NCI-H510A (cell line): ENCODE measurements at regions not wholly inside any gene's neighbourhood (a gene's known extent, or its start where the extent isn't known, plus 50 kb on each side); places are given as distances from the start of the nearest gene placed in this dataset.

Source experiments
- DNase-seq: peaks from one replicate; lab custom pipeline; 2025; lab: John Stamatoyannopoulos, UW

GRCh38 chr2:215712871-215713790, 277.3 kb upstream of the FN1 start:
- DNase-seq: no peak

- no peak for DNase-seq
These were observed 276.5 kb upstream of the FN1 start for GRCh38 chr2:215712219-215712868.

DNA sequence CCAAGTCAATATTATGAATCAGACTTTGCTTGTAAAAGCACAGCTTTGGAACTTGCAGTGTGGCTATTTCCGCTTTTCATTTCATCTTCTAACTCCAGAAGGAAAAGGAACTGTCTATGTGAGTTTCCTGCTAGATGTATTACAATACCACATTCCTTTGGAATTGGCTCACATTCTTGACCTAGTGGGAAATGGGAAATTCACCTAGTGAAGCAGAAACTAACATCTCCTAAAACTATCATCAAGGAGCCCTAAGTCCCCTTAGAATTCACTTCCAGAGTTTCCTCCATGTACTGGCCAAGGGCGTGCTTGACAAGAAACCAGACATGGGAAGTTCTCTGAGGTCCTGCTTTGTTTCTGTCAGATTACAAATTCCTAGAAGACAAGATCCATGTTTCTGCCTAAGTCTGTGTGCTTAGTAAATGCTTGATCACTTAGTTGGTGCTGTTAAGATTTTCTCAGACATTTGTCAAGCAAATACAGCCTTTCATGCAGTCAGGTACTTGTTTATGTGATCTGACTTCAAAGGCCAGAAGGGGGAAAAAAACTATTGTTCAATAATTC, 275.7 kb upstream of the FN1 start:
- no peak for DNase-seq

GRCh38 chr2:215707608-215708007, 271.7 kb upstream of the FN1 start:
- DNase-seq: no peak

DNA sequence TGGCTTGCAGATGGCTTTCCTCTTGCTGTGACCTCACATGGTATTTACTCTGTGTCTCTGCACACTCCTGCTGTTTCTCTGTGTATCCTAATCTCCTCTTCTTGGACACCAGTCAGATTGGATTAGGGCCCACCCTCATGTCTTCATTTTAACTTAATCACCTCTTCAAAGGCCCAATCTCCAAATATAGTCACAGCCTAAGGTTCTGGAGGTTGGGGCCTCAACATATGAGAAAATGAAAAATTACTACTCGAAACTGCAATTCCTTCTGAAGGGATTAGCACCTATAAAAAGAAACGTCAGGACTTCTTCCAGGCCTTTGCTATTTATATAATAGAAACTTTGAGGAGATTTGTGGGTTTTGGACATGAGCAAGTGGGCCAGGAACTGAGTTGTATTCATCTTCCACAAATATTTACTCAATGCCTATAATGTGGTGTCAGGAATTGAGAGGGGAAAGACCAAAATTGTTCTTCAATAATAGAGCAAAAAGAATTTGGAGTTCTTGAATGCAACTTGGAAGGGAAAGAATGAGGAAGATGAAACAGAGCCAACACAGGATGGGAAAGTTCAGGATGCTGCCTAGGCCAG, 270.0 kb upstream of the FN1 start:
- no peak for DNase-seq

- DNase-seq: no peak
These were observed 269.4 kb upstream of the FN1 start for GRCh38 chr2:215705281-215705680.

DNA sequence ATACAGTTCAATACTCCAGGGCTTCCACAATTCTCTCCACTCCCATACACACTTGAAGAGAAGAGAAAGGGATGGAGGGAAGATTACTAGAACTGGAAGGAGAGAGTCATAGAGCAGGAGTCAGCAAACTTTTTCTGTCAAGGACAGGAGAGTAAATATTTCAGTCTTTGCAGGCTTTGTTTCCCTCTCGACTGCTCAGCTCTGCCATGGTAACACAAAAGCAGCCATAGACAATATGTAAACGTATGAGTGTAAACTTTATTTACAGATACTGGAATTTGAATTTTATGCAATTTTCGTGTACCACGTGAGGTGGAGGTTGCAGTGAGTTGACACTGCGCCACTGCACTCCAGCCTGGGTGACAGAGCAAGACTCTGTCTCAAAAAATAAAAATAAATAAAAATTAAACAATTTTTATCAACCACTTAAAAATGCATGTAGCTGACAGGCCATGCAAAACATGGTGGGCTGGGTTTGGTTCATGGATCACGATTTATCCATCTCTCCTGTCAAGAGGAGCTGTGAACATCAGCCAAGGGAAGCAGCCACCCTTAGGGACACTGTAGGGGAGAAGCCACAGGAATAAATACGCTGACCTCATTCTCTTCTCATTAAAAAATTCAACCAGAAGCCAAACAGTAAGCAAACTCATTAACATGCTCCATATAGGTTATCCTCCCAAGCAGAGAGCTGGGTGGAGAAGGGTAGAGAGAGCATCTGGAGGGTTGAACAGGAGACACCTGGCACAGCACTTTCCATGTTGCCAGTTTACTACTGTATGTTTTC, 266.4 kb upstream of the FN1 start:
- DNase-seq: no peak

DNA sequence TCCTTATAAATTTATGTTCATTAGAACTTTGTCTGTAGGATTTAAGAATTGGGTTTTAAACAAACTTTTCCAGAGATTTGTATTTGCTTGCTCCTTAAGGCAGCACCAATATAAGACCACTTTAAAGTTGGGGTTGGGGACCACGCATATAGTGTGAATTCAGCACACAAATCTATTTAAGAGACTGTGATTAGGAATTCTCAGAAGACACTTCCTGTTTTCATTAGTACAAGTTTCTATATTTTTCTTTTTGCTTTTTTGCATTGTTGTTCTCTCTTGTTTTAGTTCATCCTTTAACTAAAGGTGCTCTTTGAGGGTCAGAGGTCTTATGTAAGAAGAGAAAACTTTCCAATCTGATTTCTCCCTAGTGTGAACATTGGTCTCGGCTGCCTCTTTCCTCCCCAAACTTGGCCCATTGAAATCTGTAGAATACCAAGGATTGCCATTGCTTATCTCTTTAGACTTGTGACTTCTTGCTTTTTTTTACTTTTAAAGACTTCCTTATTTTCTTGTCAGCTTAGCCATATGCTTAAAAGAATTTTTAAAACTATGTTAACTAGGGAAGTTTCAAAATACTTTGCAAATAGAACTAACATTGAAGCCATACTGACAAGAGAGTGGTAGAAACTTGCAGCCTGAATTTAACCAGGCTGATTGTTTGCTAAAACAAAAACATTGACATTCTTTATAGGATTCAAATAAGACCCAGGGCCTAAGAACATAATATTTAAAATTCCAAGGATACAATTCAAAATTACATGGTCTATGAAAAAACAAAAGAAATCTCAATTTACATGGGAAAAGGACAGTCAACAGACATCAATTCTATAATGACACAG, 264.1 kb upstream of the FN1 start:
- DNase-seq: no peak

DNA sequence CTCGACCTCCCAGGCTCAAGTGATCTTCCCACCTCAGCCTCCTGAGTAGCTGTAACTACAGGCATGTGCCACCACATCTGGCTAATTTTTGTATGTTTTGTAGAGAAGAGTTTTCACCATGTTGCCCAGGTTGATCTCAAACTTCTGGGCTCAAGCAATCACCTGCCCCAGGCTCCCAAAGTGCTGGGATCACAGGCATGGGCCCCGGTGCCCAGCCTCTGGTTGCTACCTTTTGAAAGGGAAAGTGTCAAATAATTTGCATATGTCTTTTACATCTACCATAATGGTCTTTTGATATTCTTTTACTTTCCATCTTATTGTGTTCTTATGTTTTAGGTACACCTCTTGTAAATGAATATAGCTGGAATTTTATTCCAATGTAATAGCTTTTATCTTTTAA, 263.1 kb upstream of the FN1 start:
- DNase-seq: no peak

DNA sequence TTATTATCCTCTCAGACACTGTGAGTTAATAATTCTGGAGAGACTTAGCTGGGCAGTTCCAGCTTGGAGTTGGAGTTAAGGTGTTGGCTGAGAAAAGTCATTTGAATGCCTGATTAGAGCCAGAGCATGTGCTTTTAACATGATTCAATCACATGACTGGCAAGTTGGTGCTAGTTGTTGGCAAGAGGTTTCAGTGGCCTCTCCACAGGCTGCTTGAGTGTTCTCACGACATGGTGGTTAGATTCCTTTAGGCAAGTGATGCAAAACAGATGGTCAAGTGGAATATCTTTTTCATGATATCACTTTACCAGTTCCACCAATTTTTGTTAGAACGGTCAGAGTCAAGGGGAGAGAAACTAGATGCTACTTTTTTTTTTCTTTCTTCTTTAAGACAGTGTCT, 262.7 kb upstream of the FN1 start:
- DNase-seq: no peak

DNA sequence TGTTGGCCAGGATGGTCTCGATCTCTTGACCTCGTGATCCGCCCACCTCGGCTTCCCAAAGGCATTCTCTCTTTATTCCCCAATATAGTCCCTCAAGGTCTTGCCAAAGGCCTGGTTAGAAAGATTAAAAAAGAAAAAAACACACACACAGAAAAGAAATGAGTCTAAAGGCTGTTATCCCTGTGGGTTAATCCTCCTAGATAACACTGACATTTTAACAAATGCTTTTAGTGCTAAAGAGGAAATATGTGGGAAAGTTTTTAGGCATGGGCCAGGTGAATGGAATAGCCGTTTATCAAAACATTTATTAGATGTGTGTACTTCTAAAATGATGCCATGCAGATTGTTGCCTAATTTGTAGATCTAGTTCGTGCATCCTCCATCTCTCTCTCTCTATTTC, 261.6 kb upstream of the FN1 start:
- no peak for DNase-seq

DNA sequence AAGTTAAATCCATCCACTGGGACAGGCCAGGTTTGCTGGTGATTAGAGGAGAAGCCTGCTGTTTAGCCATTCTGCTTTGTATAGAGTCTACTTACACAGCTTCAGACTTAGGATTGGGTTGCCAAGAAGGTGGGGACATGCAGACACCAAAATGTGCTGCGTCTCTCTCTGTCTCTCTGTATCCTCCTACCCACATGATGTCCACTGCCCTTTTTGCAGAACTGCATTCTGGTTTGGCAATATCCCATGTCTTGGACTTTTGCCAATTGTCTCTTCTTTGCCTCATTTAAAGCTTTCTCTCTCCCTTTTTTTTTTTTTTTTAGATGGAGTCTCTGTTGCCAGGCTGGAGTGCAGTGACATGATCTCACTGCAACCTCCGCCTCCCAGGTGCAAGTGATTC, 261.1 kb upstream of the FN1 start:
- DNase-seq: no peak

GRCh38 chr2:215695861-215696260, 260.0 kb upstream of the FN1 start:
- DNase-seq: no peak

DNA sequence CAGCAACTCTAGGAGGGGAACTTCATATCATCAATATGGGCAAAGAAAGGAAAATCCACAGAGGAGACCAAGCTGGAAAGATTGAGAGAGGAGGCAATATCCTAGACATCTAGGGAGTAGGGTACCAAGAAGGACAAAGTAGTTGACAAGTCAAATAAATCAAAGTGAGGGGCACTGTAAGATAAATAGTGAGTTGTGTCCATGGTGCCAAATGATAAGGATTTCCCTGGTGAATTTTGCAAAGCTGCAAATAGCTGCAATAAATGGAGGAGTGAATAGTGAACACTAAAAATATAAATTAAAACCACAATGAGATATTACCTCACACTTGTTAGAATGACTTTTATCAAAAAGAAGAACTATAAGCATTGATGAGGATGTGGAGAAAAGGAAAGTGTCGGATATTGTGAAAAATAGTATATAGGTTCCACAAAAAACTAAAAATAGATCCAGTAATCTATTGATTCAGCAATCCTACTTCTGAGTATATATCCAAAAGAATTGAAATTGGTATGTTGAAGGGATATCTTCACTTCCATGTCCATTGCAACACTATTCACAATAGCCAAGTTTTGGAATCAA, 258.2 kb upstream of the FN1 start:
- no peak for DNase-seq

- no peak for DNase-seq
These were observed 257.5 kb upstream of the FN1 start for GRCh38 chr2:215693193-215693998.

DNA sequence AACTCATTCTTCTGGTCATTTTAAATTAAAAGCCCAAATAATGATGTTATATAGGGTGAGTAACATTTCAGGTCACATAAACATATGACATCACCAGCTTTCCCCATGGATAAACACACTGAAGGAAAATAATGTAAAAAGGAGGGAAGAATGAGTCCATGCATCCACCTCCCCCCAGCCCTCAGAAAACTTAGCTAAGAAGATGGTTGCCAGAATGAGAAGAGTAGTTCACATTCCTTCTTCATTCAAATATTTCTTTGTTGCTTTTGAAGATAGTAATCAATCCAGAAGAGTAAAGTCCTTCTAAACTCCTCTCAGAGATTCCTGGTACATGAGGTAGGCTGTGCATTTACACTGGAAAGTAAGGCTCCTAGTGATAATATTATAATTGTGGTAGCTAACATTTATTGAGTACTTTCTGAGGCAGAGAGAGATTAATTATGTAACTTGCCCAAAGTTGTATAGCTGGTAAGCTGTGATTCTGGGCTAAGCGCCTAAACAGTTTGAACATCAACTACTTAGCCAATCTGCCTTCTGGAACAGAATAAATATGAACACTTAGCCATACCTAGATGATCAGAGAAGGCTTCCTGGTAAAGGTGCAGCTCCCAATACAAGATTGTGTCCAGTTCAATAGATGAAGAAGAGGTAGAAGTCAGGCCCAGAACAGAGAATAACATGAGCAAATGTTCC, 256.7 kb upstream of the FN1 start:
- DNase-seq: no peak

- DNase-seq: no peak
These were observed 255.5 kb upstream of the FN1 start for GRCh38 chr2:215691346-215691745.

DNA sequence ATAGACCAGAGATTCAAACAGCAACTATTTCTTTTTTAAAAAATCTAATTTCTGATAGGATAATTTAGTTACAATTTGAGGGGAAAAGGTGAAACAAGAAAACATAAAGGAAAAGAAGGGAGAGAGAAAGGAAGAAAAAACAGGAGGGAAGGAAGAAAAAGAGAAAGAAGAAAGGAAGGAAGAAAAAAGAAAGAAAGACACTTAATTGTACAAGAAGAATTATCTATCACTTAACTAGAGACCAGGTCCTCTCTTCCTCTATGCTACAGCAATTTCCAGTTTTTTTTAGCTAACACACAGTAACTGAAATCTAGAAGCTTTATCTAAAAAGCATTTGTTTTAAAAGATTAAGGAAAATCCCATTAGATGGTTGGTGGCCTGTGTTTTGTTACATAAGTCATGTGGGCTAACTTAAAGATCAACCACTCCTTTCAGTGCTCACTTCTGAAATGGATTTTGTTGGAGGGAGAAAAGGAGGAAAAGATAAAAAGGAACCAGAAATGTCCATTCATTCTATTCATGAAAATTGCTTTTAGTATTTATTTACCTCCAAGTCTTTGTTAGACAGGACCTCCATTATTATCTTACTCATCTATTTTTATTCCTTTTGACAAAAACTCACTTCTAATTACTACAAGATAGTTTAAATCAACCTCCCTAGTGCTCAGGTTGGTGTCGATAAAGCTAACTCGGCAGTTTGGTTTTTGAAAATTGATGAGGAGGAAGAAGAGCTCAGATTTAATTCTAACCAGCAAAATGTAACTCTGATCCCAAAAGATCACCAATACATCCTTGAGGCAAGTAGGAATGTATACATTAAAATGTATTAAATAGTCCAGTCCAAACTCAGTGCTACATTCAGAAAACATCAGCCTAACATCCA, 251.5 kb upstream of the FN1 start:
- DNase-seq: no peak
